ENCODE measurements at regions not wholly inside any gene's neighbourhood (a gene's known extent, or its start where the extent isn't known, plus 50 kb on each side); places are given as distances from the start of the nearest gene placed in this dataset.

DNA sequence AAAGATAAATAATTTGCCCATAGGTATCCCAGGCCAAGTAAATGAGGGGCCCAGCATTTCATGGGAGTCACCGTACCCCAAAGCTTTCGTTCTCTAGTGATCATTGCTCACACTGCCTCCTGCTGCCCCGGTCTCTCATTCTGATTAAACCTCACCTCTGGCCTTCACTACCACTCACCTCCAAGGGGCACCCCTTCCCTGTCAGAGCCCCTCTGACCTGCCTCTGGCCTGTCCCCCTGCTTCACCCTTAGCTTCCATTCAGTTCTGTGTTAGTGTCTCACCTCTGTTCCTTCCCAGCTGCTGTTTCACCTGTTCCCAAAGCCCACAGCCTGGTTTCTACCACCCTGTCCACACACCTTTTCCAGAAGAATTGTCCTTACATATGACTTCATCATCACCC is 150.3 kb upstream of the E2F8 start:
- no peak for TF ChIP-seq EZH2 (IDR thresholded peaks at IDR 0.05; ENCODE audit: borderline replicate concordance, insufficient read depth, low read depth, low read length, poor library complexity, severe bottlenecking)
- TF ChIP-seq, protein P1, sequence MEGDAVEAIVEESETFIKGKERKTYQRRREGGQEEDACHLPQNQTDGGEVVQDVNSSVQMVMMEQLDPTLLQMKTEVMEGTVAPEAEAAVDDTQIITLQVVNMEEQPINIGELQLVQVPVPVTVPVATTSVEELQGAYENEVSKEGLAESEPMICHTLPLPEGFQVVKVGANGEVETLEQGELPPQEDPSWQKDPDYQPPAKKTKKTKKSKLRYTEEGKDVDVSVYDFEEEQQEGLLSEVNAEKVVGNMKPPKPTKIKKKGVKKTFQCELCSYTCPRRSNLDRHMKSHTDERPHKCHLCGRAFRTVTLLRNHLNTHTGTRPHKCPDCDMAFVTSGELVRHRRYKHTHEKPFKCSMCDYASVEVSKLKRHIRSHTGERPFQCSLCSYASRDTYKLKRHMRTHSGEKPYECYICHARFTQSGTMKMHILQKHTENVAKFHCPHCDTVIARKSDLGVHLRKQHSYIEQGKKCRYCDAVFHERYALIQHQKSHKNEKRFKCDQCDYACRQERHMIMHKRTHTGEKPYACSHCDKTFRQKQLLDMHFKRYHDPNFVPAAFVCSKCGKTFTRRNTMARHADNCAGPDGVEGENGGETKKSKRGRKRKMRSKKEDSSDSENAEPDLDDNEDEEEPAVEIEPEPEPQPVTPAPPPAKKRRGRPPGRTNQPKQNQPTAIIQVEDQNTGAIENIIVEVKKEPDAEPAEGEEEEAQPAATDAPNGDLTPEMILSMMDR (IDR thresholded peaks at IDR 0.05): no peak

Measured in B cell (primary cell).